Ovary (tissue), 3 donors: ENCODE measurements at regions not wholly inside any gene's neighbourhood (a gene's known extent, or its start where the extent isn't known, plus 50 kb on each side); places are given as distances from the start of the nearest gene placed in this dataset.

ENCODE experiments used
- CTCF ChIP-seq, 3 donors: fragments of 450-650 bp in 2 of 3; fragments of 200-600 bp in 1 of 3; IDR thresholded peaks; one replicate each; pipeline versions ENCODE4 v1.5.1 to v1.8.0; 2016 to 2022; ENCODE audit warnings: antibody characterized with exemption in 3 of 3, mild to moderate bottlenecking in 1 of 3
- EP300 ChIP-seq: sonication (generic); formaldehyde crosslinking; IDR thresholded peaks from one replicate; pipeline ENCODE4 v1.6.1; 2017; ENCODE audit warnings: antibody characterized with exemption
- POLR2A ChIP-seq: fragments of 450-650 bp; IDR thresholded peaks from one replicate; pipeline ENCODE4 v1.6.1; 2017; ENCODE audit warnings: antibody characterized with exemption, mild to moderate bottlenecking, moderate library complexity
- donor health status: DM: no; HTN: no; CAD: no.

GRCh38 chr12:90572778-90573177 is 382.2 kb downstream of the CCER1 start:
- TF ChIP-seq CTCF (IDR thresholded peaks at IDR 0.05) (no peak), EP300 (no peak), POLR2A (no peak)
